ENCODE measurements at regions not wholly inside any gene's neighbourhood (a gene's known extent, or its start where the extent isn't known, plus 50 kb on each side); places are given as distances from the start of the nearest gene placed in this dataset.

GRCh38 chrX:42973321-42973720 lies 195.4 kb upstream of the PPP1R2C start:
- no peak overlapping the region for H3K4me2 ChIP-seq
- H3K36me3 ChIP-seq (ENCODE audit: insufficient read depth), result 0 out of 2 replicates have a peak, but pooled peaks cover 6% of the 10 kb centered on the region
- H4K20me1 ChIP-seq (replicated peaks; ENCODE audit: insufficient read depth), result no peaks in the 10 kb centered on the region
- ATAC-seq (no peak), DNase-seq (ENCODE audit: low spot score) (no peak)
- H3F3A ChIP-seq (replicated peaks; ENCODE audit: low read depth), result no peaks in the 10 kb centered on the region
- Mint-ChIP-seq H3K4me3 (no peak overlapping the region), H3K9me3 (peaks cover 56% of the 10 kb centered on the region), H3K27me3 (ENCODE audit: insufficient read depth, low read depth, poor library complexity) (no peaks in the 10 kb centered on the region), H3K4me1 (no peaks in the 10 kb centered on the region), H3K36me3 (ENCODE audit: low read depth) (peaks cover 52% of the 10 kb centered on the region), H3K27ac (no peak overlapping the region)
- H3K79me2 ChIP-seq (replicated peaks; ENCODE audit: insufficient read depth), result no peaks in the 10 kb centered on the region
- no peak overlapping the region for H2AFZ ChIP-seq
- H3K4me1 ChIP-seq (ENCODE audit: insufficient read depth), result no peaks in the 10 kb centered on the region
- no peaks in the 10 kb centered on the region for H3K9me2 ChIP-seq (ENCODE audit: insufficient read depth)
- no peak overlapping the region for H3K27ac ChIP-seq (ENCODE audit: low read depth)
- TF ChIP-seq ZNF462 (CRISPR knock-in tag; IDR thresholded peaks at IDR 0.05) (no peak), CREB1 (CRISPR knock-in tag; IDR thresholded peaks at IDR 0.05; ENCODE audit: low read depth) (no peak)
- no peaks in the 10 kb centered on the region for H3K27me3 ChIP-seq (ENCODE audit: insufficient read depth)
- no peak overlapping the region for H3K4me3 ChIP-seq

GRCh38 chrX:42975906-42976305 lies 197.9 kb upstream of the PPP1R2C start:
- Histone ChIP-seq H4K20me1 (replicated peaks; ENCODE audit: insufficient read depth) (no peaks in the 10 kb centered on the region), H3K79me2 (replicated peaks; ENCODE audit: insufficient read depth) (no peaks in the 10 kb centered on the region), H3K4me2 (no peak overlapping the region), H3F3A (replicated peaks; ENCODE audit: low read depth) (no peaks in the 10 kb centered on the region), H3K27me3 (ENCODE audit: insufficient read depth) (no peaks in the 10 kb centered on the region), H3K4me3 (no peak overlapping the region), H3K36me3 (ENCODE audit: insufficient read depth) (0 out of 2 replicates have a peak, but pooled peaks cover 6% of the 10 kb centered on the region), H2AFZ (no peak overlapping the region), H3K4me1 (ENCODE audit: insufficient read depth) (no peaks in the 10 kb centered on the region; the same call in 1 of the 2 replicates), H3K27ac (ENCODE audit: low read depth) (no peak overlapping the region), H3K9me2 (ENCODE audit: insufficient read depth) (no peaks in the 10 kb centered on the region)
- Mint-ChIP-seq H3K27me3 (ENCODE audit: insufficient read depth, low read depth, poor library complexity) (peaks cover 2% of the 10 kb centered on the region), H3K4me3 (no peak overlapping the region), H3K4me1 (no peaks in the 10 kb centered on the region), H3K27ac (no peak overlapping the region), H3K9me3 (peaks cover 60% of the 10 kb centered on the region), H3K36me3 (ENCODE audit: low read depth) (peaks cover 64% of the 10 kb centered on the region)
- DNase-seq (ENCODE audit: low spot score) (no peak), ATAC-seq (no peak)
- TF ChIP-seq EZH2 (IDR thresholded peaks at IDR 0.05; ENCODE audit: low read depth, unreplicated experiment) (no peak), ETS1 (IDR thresholded peaks at IDR 0.05) (no peak), STAT1 (IDR thresholded peaks at IDR 0.05; ENCODE audit: unreplicated experiment) (no peak), ZNF331 (CRISPR knock-in tag; IDR thresholded peaks at IDR 0.05; ENCODE audit: low read depth) (no peak), REST (IDR thresholded peaks at IDR 0.05; ENCODE audit: unreplicated experiment) (no peak), CREB1 (CRISPR knock-in tag; IDR thresholded peaks at IDR 0.05; ENCODE audit: low read depth) (no peak), CTCF (conservative IDR thresholded peaks at IDR 0.05; ENCODE audit: low read depth in 2 of 2) (no peak), NANOG (IDR thresholded peaks at IDR 0.05; ENCODE audit: borderline replicate concordance) (no peak), EZH2phosphoT487 (IDR thresholded peaks at IDR 0.05; ENCODE audit: unreplicated experiment) (no peak)

All from GM23338 (cell line).